ENCODE measurements at regions not wholly inside any gene's neighbourhood (a gene's known extent, or its start where the extent isn't known, plus 50 kb on each side); places are given as distances from the start of the nearest gene placed in this dataset.

DNA sequence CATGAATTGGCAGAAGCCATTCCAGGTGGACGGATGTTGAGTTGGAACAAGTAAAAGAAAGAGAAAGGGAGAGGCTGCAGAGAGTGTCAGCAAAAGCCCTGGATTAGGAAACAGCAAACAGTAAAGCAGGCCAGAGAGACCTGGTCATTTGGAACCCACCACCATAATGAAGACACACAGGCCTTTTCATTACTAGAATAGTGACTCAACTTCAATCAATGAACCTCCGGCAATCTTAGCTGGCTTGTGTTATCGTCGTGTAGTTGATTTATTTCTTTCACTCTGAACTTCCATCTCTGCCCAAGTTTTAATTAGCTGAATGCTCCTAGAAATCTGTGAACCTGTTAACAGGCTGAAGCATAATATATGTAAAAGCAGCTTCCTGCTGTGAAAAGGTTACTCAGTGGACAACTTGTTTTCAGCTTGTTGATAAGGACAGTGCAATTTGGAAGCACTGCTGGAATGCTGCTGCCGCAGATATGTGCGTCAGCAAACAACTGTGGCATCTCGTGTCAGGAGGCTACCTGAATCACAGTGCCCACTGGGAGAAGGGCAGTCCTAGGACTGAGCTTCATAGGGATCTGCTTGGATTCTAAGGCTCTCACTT lies 68.8 kb downstream of the SPANXN4 start:
- intact Hi-C loops (cut with DNase I; ENCODE audit: low total_unique reads) = no loop called here
- no peak for DNase-seq
- Histone ChIP-seq H3K4me3 (no peak overlapping the region), H3K36me3 (no peaks in the 10 kb centered on the region), H3K9me3 (no peaks in the 10 kb centered on the region), H3K27me3 (no peaks in the 10 kb centered on the region), H3K27ac (no peak overlapping the region), H3K4me1 (no peaks in the 10 kb centered on the region)
- 56 to 71% (median 65%) methylated on average over 7 of the region's 7 CpGs for WGBS, 5 donors
- TF ChIP-seq POLR2A (IDR thresholded peaks at IDR 0.05) (no peak), POLR2AphosphoS5 (IDR thresholded peaks at IDR 0.05) (no peak), EP300 (IDR thresholded peaks at IDR 0.05) (no peak)
- TF ChIP-seq, protein P1, sequence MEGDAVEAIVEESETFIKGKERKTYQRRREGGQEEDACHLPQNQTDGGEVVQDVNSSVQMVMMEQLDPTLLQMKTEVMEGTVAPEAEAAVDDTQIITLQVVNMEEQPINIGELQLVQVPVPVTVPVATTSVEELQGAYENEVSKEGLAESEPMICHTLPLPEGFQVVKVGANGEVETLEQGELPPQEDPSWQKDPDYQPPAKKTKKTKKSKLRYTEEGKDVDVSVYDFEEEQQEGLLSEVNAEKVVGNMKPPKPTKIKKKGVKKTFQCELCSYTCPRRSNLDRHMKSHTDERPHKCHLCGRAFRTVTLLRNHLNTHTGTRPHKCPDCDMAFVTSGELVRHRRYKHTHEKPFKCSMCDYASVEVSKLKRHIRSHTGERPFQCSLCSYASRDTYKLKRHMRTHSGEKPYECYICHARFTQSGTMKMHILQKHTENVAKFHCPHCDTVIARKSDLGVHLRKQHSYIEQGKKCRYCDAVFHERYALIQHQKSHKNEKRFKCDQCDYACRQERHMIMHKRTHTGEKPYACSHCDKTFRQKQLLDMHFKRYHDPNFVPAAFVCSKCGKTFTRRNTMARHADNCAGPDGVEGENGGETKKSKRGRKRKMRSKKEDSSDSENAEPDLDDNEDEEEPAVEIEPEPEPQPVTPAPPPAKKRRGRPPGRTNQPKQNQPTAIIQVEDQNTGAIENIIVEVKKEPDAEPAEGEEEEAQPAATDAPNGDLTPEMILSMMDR (IDR thresholded peaks at IDR 0.05) = no peak

Data from stomach (tissue), 8 donors.